Adrenal gland (tissue), 5 donors: ENCODE measurements at regions not wholly inside any gene's neighbourhood (a gene's known extent, or its start where the extent isn't known, plus 50 kb on each side); places are given as distances from the start of the nearest gene placed in this dataset.

Experiments
- CTCF ChIP-seq, 6 experiments: fragments of 450-650 bp in 4 of 6; fragments of 200-600 bp in 2 of 6; sonication (generic) in 1 of 6; IDR thresholded peaks; 1 replicate in 5 of 6; 2 replicates in 1 of 6; pipeline versions ENCODE4 v1.5.1 to v1.8.0; 2016 to 2021; ENCODE audit warnings: antibody characterized with exemption in 6 of 6, mild to moderate bottlenecking in 2 of 6, moderate library complexity in 1 of 6
- POLR2A ChIP-seq, 2 donors: fragments of 450-650 bp; IDR thresholded peaks; one replicate each; pipeline ENCODE4 v1.6.1; 2017; ENCODE audit warnings: antibody characterized with exemption in 2 of 2, mild to moderate bottlenecking in 2 of 2, moderate library complexity in 1 of 2
- donor health status: DM: no; HTN: no; CAD: no.

GRCh38 chr22:34842630-34843029 lies 223.3 kb upstream of the ISX start:
- no peak for TF ChIP-seq CTCF (IDR thresholded peaks at IDR 0.05)
- TF ChIP-seq POLR2A (IDR thresholded peaks at IDR 0.05), result no peak
